Sigmoid colon (tissue), 3 donors: ENCODE measurements at regions not wholly inside any gene's neighbourhood (a gene's known extent, or its start where the extent isn't known, plus 50 kb on each side); places are given as distances from the start of the nearest gene placed in this dataset.

Source experiments
- POLR2A ChIP-seq, 2 donors: fragments of 450-650 bp; IDR thresholded peaks; one replicate each; pipeline ENCODE4 v1.6.1; 2016; ENCODE audit warnings: antibody characterized with exemption in 2 of 2, mild to moderate bottlenecking in 2 of 2, moderate library complexity in 2 of 2
- TF ChIP-seq, protein P1 (sequence below), 4 experiments: fragments of 450-650 bp in 3 of 4; fragments of 200-600 bp in 1 of 4; IDR thresholded peaks; one replicate each; pipeline ENCODE4 v1.5.1; 2016 to 2019; ENCODE audit warnings: antibody characterized with exemption in 4 of 4, mild to moderate bottlenecking in 3 of 4, moderate library complexity in 2 of 4

DNA sequence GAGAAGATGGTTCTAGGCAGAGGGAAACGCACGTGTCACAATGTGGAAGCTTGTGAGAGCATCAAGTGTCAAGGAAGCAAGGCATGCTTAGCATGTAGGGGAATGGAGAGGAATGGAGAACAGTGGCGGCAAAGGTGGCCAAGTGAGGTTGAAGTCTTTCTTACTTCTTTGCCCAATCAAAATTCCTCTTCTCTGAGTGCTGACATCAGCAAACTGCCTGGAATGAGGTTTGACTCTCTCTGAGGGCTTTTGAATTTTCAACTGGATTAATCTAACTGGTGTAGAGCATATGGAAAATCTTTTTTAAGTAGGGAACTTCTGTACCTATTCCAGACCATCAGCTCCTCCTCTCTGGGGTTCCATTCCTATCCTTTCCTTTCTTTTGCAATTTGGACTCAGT, 61.9 kb upstream of the BNC1 start:
- no peak for TF ChIP-seq POLR2A (IDR thresholded peaks at IDR 0.05)
- TF ChIP-seq, protein P1, sequence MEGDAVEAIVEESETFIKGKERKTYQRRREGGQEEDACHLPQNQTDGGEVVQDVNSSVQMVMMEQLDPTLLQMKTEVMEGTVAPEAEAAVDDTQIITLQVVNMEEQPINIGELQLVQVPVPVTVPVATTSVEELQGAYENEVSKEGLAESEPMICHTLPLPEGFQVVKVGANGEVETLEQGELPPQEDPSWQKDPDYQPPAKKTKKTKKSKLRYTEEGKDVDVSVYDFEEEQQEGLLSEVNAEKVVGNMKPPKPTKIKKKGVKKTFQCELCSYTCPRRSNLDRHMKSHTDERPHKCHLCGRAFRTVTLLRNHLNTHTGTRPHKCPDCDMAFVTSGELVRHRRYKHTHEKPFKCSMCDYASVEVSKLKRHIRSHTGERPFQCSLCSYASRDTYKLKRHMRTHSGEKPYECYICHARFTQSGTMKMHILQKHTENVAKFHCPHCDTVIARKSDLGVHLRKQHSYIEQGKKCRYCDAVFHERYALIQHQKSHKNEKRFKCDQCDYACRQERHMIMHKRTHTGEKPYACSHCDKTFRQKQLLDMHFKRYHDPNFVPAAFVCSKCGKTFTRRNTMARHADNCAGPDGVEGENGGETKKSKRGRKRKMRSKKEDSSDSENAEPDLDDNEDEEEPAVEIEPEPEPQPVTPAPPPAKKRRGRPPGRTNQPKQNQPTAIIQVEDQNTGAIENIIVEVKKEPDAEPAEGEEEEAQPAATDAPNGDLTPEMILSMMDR (IDR thresholded peaks at IDR 0.05), result no peak
